GM12874 (cell line): ENCODE measurements at regions not wholly inside any gene's neighbourhood (a gene's known extent, or its start where the extent isn't known, plus 50 kb on each side); places are given as distances from the start of the nearest gene placed in this dataset.

Source experiments
- TF ChIP-seq, protein P1 (sequence below): IDR thresholded peaks from 2 replicates; pipeline ENCODE4 v1.5.1; 2011; ENCODE audit warnings: low read depth, mild to moderate bottlenecking, control low read depth, low read length, moderate library complexity; ENCODE audit not compliant: insufficient read depth

DNA sequence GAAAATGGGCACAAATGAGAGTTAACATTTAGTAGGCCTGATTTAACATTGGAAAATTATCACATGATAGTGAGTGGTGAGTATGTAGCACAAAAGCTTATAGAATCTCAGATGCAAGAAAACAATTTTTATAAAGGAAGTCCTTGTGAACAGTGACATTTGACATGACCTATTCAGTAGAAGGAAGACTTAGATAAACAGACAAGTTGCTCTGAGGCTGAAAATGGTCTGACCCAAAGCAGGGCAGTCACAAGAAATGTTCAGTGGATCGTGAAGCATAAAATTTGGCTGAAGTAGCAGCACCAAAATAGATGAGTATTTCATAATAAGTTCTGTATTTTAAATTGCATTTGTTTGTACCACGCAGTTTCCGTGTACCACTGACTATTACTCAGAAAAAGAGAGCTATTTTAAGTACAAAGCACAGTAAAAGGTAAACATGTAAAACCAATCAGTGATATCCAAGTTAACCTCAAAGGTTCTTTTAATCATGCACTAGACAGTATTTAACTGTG lies 605.7 kb upstream of the PABPC4L start:
- TF ChIP-seq, protein P1, sequence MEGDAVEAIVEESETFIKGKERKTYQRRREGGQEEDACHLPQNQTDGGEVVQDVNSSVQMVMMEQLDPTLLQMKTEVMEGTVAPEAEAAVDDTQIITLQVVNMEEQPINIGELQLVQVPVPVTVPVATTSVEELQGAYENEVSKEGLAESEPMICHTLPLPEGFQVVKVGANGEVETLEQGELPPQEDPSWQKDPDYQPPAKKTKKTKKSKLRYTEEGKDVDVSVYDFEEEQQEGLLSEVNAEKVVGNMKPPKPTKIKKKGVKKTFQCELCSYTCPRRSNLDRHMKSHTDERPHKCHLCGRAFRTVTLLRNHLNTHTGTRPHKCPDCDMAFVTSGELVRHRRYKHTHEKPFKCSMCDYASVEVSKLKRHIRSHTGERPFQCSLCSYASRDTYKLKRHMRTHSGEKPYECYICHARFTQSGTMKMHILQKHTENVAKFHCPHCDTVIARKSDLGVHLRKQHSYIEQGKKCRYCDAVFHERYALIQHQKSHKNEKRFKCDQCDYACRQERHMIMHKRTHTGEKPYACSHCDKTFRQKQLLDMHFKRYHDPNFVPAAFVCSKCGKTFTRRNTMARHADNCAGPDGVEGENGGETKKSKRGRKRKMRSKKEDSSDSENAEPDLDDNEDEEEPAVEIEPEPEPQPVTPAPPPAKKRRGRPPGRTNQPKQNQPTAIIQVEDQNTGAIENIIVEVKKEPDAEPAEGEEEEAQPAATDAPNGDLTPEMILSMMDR = no peak

DNA sequence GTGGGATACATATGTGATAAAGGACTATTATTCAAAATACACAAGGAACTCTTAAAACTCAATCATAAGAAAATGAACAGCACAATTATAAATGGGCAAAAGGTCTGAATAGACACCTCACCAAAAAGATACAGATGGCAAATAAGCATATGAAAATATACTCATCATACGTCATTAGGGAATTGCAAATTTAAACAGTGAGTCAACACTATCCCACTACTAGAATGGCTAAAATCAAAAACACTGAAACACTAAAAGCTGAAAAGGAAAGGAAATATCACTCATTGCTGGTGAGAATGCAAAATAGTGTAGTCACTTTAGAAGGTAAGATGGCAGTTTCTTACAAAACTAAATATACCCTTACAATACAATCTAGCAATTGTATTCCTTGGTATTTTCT lies 597.0 kb upstream of the PABPC4L start:
- TF ChIP-seq, protein P1 = no peak

DNA sequence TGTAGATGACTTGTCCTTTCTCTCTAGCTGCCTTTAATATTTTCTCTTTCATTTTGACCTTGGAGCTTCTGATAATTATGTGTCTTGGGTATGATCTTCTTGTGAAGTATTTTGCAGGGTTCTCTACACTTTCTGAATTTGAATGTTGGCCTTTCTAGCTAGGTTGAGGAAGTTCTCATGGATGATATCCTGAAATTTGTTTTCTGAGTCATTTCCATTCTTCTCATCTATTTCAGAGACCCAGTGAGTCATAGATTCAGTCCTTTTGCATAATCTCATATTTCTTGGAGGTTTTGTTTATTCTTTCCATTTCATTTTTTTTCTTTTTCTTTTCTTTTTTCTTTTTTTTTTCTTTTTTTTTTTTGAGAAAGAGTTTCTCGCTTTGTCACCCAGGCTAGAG lies 585.7 kb upstream of the PABPC4L start:
- TF ChIP-seq, protein P1 = no peak

DNA sequence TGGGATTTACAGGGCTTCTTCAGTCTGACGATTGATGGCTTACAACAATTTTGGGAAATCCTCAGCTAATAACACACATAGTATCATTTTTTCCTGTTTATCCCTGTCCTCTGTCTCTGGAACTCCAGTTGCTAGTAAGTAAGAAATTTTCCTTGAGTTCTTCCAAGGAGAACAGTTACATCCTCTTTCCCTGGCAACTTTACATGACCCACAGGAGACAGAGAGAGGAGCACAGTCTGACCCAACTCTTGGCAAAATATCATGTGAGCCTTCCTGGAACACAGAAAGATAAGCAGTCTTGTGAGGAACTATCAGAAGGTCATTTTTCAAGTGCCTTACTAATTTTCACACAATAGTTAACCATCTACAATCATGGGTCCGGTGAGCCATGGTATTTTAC lies 578.7 kb upstream of the PABPC4L start:
- TF ChIP-seq, protein P1 = no peak

DNA sequence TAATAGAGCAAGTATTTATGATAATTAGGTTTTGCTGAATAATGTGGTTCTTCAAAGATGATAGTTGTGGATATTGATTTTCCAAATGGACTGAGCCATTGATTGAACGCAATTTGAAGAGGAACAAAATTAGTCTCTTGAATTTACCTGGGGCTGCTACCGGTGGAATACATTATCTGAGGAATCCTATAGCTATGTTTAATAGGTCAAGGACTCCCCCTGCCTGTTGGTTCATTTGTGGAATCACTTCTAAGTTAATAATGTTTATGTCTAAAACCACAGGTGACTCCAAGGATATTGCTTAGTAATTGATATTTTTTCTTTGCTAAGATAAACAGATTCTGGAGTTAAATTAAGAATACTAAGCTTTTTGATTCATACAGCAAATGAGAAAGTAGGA lies 576.0 kb upstream of the PABPC4L start:
- TF ChIP-seq, protein P1 = no peak

DNA sequence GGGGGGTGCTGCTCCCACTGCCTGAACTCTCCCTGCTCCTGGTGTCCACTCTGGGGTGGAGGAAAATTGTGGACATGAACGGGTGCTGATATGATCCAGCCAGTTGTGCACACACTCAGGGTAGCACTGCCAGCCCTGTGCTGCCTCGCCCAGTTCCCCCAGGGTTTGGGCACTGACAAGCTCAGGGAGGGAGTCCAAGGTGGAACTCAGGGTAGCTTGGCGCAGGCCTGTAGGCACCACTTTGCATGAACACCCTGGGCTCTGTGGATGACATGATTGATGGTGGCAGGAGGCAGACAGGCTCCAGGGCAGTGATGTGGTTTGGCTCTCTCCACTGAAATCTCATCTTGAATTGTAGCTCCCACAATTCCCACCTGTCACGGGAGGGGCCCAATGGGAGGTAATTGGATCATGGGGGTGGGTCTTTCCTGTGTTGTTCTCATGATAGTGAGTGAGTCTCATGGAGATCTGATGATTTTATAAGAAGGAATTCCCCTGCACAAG lies 572.0 kb upstream of the PABPC4L start:
- TF ChIP-seq, protein P1 = no peak

DNA sequence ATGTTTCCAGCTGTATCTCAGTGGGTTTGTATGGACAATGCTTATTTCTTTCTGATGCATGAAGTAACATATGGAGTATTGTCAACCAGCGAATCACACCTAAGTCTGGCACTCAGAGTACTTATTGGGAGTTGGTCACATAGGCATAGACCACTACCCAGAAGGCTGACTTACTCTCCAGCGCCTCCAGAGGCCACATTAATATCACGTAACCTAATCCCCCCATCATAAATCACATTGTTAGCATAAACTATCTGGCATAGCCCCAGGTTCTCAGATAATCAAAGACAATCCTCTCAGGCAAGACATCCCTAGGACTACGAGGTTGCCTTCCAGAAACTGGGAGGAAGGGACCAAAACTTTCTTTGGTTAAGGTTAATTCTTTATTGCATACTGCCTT lies 560.5 kb upstream of the PABPC4L start:
- TF ChIP-seq, protein P1 = peak; percentile 21; the same call in 1 of the 2 replicates
